ENCODE measurements at regions not wholly inside any gene's neighbourhood (a gene's known extent, or its start where the extent isn't known, plus 50 kb on each side); places are given as distances from the start of the nearest gene placed in this dataset.

- H3K9me3 ChIP-seq (ENCODE audit: control insufficient read depth in 4 of 4, low read length in 3 of 4) = peaks cover 0 to 4% (median 0%) of the 10 kb centered on the region in 4 donors
- 90% methylated on average over 3 of the region's 3 CpGs for WGBS
Measured at GRCh38 chr10:44193166-44193565, 191.7 kb downstream of the CXCL12 start.

GRCh38 chr10:44192435-44192834 lies 192.5 kb downstream of the CXCL12 start:
- Histone ChIP-seq H3K9ac (ENCODE audit: low read depth in 1 of 2, low read length in 2 of 2) (no peak overlapping the region), H3K9me3 (ENCODE audit: control insufficient read depth in 4 of 4, low read length in 3 of 4) (peaks cover 0 to 4% (median 0%) of the 10 kb centered on the region in 4 donors), H3K36me3 (ENCODE audit: control insufficient read depth in 4 of 4, insufficient read depth in 3 of 4, low read depth in 1 of 4, low read length in 3 of 4) (no peaks in the 10 kb centered on the region), H3K4me3 (ENCODE audit: low read depth in 1 of 3, low read length in 3 of 3) (no peak overlapping the region), H3K27ac (ENCODE audit: low read depth in 1 of 2, low read length in 2 of 2) (no peak overlapping the region), H3K27me3 (ENCODE audit: control insufficient read depth in 4 of 4, insufficient read depth in 4 of 4, low read length in 3 of 4) (no peaks in the 10 kb centered on the region), H3K4me1 (ENCODE audit: control insufficient read depth in 4 of 4, insufficient read depth in 4 of 4, low read length in 3 of 4) (peaks cover 7 to 15% (median 12%) of the 10 kb centered on the region in 4 donors)
- WGBS = 87% methylated on average over 6 of the region's 6 CpGs
- DNase-seq (ENCODE audit: low spot score) = no peak
- no peak for TF ChIP-seq RXRA (IDR thresholded peaks at IDR 0.05)
- TF ChIP-seq ATF3 (IDR thresholded peaks at IDR 0.05) = no peak
- no peak for TF ChIP-seq GABPA (IDR thresholded peaks at IDR 0.05 in 1 of 2, conservative IDR thresholded peaks at IDR 0.05 in 1 of 2)
- no peak for TF ChIP-seq SP1 (IDR thresholded peaks at IDR 0.05)
- TF ChIP-seq HNF4A (conservative IDR thresholded peaks at IDR 0.05) = no peak
- TF ChIP-seq YY1 (IDR thresholded peaks at IDR 0.05) = no peak
- TF ChIP-seq ZBTB33 (IDR thresholded peaks at IDR 0.05) = no peak
- no peak for TF ChIP-seq TAF1 (conservative IDR thresholded peaks at IDR 0.05)
- no peak for TF ChIP-seq FOXA1 (IDR thresholded peaks at IDR 0.05)
- TF ChIP-seq RAD21 (IDR thresholded peaks at IDR 0.05) = no peak
- no peak for TF ChIP-seq MAX (IDR thresholded peaks at IDR 0.05)
- TF ChIP-seq CTCF (IDR thresholded peaks at IDR 0.05; ENCODE audit: low read depth, low read length, missing input control) = no peak
- TF ChIP-seq JUND (IDR thresholded peaks at IDR 0.05) = no peak
- TF ChIP-seq HNF4G (IDR thresholded peaks at IDR 0.05) = no peak

More at GRCh38 chr10:44193166-44193565, 191.7 kb downstream of the CXCL12 start:
- no peak for DNase-seq (ENCODE audit: low spot score)
- no peaks in the 10 kb centered on the region for H3K36me3 ChIP-seq (ENCODE audit: control insufficient read depth in 4 of 4, insufficient read depth in 3 of 4, low read depth in 1 of 4, low read length in 3 of 4)
- H3K4me1 ChIP-seq (ENCODE audit: control insufficient read depth in 4 of 4, insufficient read depth in 4 of 4, low read length in 3 of 4) = peaks cover 7 to 15% (median 12%) of the 10 kb centered on the region in 4 donors
- TF ChIP-seq RAD21 (IDR thresholded peaks at IDR 0.05) = no peak
- no peak for TF ChIP-seq NR2F2 (IDR thresholded peaks at IDR 0.05)
- no peak for TF ChIP-seq YY1 (IDR thresholded peaks at IDR 0.05)
- TF ChIP-seq CTCF (IDR thresholded peaks at IDR 0.05; ENCODE audit: low read depth, low read length, missing input control) = no peak
- no peak for TF ChIP-seq HNF4G (IDR thresholded peaks at IDR 0.05)
- no peak for TF ChIP-seq RXRA (IDR thresholded peaks at IDR 0.05)
- TF ChIP-seq MAX (IDR thresholded peaks at IDR 0.05) = no peak
- TF ChIP-seq ATF3 (IDR thresholded peaks at IDR 0.05) = no peak
- TF ChIP-seq HNF4A (conservative IDR thresholded peaks at IDR 0.05) = no peak
- no peak for TF ChIP-seq FOXA1 (IDR thresholded peaks at IDR 0.05)
- TF ChIP-seq ZBTB33 (IDR thresholded peaks at IDR 0.05) = no peak
- H3K27me3 ChIP-seq (ENCODE audit: control insufficient read depth in 4 of 4, insufficient read depth in 4 of 4, low read length in 3 of 4) = no peaks in the 10 kb centered on the region
- no peak overlapping the region for H3K9ac ChIP-seq (ENCODE audit: low read depth in 1 of 2, low read length in 2 of 2)
- H3K4me3 ChIP-seq (ENCODE audit: low read depth in 1 of 3, low read length in 3 of 3) = no peak overlapping the region
- H3K27ac ChIP-seq (ENCODE audit: low read depth in 1 of 2, low read length in 2 of 2) = no peak overlapping the region

Measured in liver (tissue), 8 donors.